Smooth muscle cell (in vitro differentiated cells): ENCODE measurements at regions not wholly inside any gene's neighbourhood (a gene's known extent, or its start where the extent isn't known, plus 50 kb on each side); places are given as distances from the start of the nearest gene placed in this dataset.

Experiments
- DNase-seq: peaks from one replicate; lab custom pipeline; 2025; ENCODE audit not compliant: unreplicated experiment; lab: John Stamatoyannopoulos, UW
- H2AFZ ChIP-seq: fragments of 200-600 bp; sonication (generic); 2 replicates; pipeline ENCODE4 v1.6.0; 2016; ENCODE audit warnings: antibody characterized with exemption, low read depth, mild to moderate bottlenecking
- H3F3A ChIP-seq: fragments of 200-600 bp; sonication (generic); 2 replicates; pipeline ENCODE4 v1.6.0; 2017; ENCODE audit warnings: antibody characterized with exemption, low read depth
- H3K27ac ChIP-seq: fragments of 200-600 bp; sonication (generic); 2 replicates; pipeline ENCODE4 v1.5.1; 2016; ENCODE audit warnings: low read depth, mild to moderate bottlenecking
- H3K27me3 ChIP-seq: fragments of 200-600 bp; sonication (generic); 2 replicates; pipeline ENCODE4 v1.6.1; 2016; ENCODE audit warnings: low read depth, mild to moderate bottlenecking
- H3K36me3 ChIP-seq: fragments of 200-600 bp; sonication (generic); 2 replicates; pipeline ENCODE4 v1.5.1; 2016; ENCODE audit warnings: low read depth
- H3K4me1 ChIP-seq: fragments of 200-600 bp; sonication (generic); 2 replicates; pipeline ENCODE4 v1.5.1; 2016; ENCODE audit warnings: low read depth
- H3K4me2 ChIP-seq: fragments of 200-600 bp; sonication (generic); 2 replicates; pipeline ENCODE4 v1.6.0; 2016; ENCODE audit warnings: mild to moderate bottlenecking
- H3K4me3 ChIP-seq: fragments of 200-600 bp; sonication (generic); 2 replicates; pipeline ENCODE4 v1.5.1; 2016; ENCODE audit warnings: mild to moderate bottlenecking
- H3K79me2 ChIP-seq: fragments of 200-600 bp; sonication (generic); 2 replicates; pipeline ENCODE4 v1.6.0; 2016; ENCODE audit warnings: low read depth, mild to moderate bottlenecking
- H3K9ac ChIP-seq: fragments of 200-600 bp; sonication (generic); 2 replicates; pipeline ENCODE4 v1.6.0; 2016; ENCODE audit warnings: low read depth
- H3K9me3 ChIP-seq: fragments of 200-600 bp; sonication (generic); replicated peaks from 2 replicates; pipeline ENCODE4 v1.5.1; 2016; ENCODE audit warnings: low read depth
- H4K20me1 ChIP-seq: fragments of 200-600 bp; sonication (generic); 2 replicates; pipeline ENCODE4 v1.6.0; 2016; ENCODE audit warnings: low read depth
- WGBS: methylation state at CpG from one replicate; pipeline ENCODE4 v1.1.7; 2016; ENCODE audit warnings: low lambda C conversion rate; 5-methylcytosine and 5-hydroxymethylcytosine counted together
- TF ChIP-seq, protein P1 (sequence below): fragments of 200-600 bp; sonication (generic); IDR thresholded peaks from 2 replicates; pipeline ENCODE4 v1.5.1; 2017; ENCODE audit warnings: borderline replicate concordance, mild to moderate bottlenecking, antibody characterized with exemption; ENCODE audit not compliant: insufficient read depth, poor library complexity, severe bottlenecking

DNA sequence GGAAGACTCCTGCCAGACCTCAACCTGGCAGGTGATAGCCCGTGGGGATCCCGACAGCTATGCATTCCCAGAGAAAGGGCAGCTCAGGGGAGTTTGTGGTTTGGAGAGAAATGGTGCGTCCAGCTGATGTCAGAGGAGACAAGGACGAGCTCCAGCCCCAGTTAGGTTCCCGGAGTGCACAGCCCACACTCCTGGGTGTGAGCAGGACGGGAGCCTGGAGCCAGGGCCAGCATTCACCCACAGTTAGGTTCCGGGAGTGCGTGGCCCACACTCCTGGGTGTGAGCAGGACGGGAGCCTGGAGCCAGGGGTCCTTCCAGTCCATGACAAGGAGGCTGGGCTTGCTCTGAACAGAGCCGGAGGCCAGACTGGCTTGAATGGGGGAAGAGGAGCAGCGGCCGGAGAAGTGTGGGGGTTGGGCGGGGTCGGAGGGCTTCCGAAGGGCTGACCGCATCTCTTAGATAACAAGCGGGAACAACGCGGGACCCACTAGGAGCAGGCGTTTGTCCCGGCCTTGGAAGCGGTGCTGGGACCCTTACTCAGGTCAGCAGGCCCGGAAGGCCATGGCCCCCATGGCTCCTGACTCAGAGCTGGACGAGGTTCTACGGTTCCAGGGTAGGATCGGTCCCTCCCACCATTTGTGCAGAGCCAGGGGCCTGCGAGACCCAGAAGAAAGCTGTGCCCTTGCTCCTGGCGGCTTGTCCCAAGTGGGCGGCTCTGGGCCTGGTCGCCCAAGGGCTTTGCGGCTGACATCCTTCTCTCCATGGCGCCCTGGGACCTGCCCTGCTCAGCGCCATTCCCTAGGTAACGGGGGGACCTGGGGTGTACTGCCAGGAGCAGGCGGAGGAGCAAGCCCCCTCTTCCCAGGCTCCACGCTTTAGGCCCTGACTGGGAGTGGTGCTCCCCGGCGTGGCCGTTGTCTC lies 185.6 kb downstream of the RTP5 start:
- H3K27me3 ChIP-seq, result peaks cover 21% of the 10 kb centered on the region
- H3K4me3 ChIP-seq, result no peak overlapping the region
- H3F3A ChIP-seq, result no peaks in the 10 kb centered on the region
- H3K9ac ChIP-seq, result no peak overlapping the region
- H3K4me1 ChIP-seq, result no peaks in the 10 kb centered on the region
- H2AFZ ChIP-seq, result no peak overlapping the region
- no peak for DNase-seq
- no peaks in the 10 kb centered on the region for H3K36me3 ChIP-seq
- no peak overlapping the region for H3K27ac ChIP-seq
- no peak overlapping the region for H3K4me2 ChIP-seq
- H3K79me2 ChIP-seq, result no peaks in the 10 kb centered on the region
- TF ChIP-seq, protein P1, sequence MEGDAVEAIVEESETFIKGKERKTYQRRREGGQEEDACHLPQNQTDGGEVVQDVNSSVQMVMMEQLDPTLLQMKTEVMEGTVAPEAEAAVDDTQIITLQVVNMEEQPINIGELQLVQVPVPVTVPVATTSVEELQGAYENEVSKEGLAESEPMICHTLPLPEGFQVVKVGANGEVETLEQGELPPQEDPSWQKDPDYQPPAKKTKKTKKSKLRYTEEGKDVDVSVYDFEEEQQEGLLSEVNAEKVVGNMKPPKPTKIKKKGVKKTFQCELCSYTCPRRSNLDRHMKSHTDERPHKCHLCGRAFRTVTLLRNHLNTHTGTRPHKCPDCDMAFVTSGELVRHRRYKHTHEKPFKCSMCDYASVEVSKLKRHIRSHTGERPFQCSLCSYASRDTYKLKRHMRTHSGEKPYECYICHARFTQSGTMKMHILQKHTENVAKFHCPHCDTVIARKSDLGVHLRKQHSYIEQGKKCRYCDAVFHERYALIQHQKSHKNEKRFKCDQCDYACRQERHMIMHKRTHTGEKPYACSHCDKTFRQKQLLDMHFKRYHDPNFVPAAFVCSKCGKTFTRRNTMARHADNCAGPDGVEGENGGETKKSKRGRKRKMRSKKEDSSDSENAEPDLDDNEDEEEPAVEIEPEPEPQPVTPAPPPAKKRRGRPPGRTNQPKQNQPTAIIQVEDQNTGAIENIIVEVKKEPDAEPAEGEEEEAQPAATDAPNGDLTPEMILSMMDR, result no peak
- no peaks in the 10 kb centered on the region for H3K9me3 ChIP-seq
- H4K20me1 ChIP-seq, result no peaks in the 10 kb centered on the region
- 89% methylated on average over 33 of the region's 39 CpGs for WGBS

DNA sequence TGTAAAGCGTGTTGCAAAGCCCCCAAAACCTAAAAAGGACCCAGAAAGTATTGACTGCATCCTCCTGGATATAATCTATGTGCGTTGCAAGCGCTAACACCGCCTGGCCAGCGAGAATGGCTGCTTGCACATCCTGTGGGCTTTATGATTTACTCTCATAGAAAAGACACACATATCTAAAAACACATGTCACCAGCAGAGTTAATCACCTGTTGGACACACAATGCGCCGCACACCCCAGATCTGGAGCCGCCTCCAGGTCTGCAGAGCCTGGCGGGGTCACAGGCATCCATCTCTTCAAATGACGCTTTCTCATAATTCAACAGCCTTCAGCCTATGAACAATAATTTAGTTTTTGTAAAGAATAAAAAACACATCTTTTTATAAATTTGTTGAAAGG lies 186.5 kb downstream of the RTP5 start:
- Histone ChIP-seq H4K20me1 (no peaks in the 10 kb centered on the region), H3F3A (no peaks in the 10 kb centered on the region), H3K27me3 (peaks cover 14% of the 10 kb centered on the region), H3K79me2 (no peaks in the 10 kb centered on the region), H3K36me3 (no peaks in the 10 kb centered on the region), H3K27ac (no peak overlapping the region), H3K9me3 (no peaks in the 10 kb centered on the region), H2AFZ (no peak overlapping the region), H3K4me3 (no peak overlapping the region), H3K4me2 (no peak overlapping the region), H3K9ac (no peak overlapping the region), H3K4me1 (no peaks in the 10 kb centered on the region)
- TF ChIP-seq, protein P1, result no peak
- no peak for DNase-seq
- WGBS, result 95% methylated on average over 10 of the region's 10 CpGs

- Histone ChIP-seq H3K9ac (no peak overlapping the region), H3K9me3 (no peaks in the 10 kb centered on the region), H3K27me3 (peaks cover 14% of the 10 kb centered on the region), H3K36me3 (no peaks in the 10 kb centered on the region), H3F3A (no peaks in the 10 kb centered on the region), H3K79me2 (no peaks in the 10 kb centered on the region), H3K4me2 (no peak overlapping the region), H3K4me3 (no peak overlapping the region), H2AFZ (no peak overlapping the region), H3K4me1 (no peaks in the 10 kb centered on the region), H3K27ac (no peak overlapping the region), H4K20me1 (no peaks in the 10 kb centered on the region)
- TF ChIP-seq, protein P1, result no peak
- no peak for DNase-seq
- 76% methylated on average over 11 of the region's 11 CpGs for WGBS
Measured at GRCh38 chr2:242056785-242057184, 187.3 kb downstream of the RTP5 start.
